Tibial nerve (tissue), 4 donors: ENCODE measurements at regions not wholly inside any gene's neighbourhood (a gene's known extent, or its start where the extent isn't known, plus 50 kb on each side); places are given as distances from the start of the nearest gene placed in this dataset.

ENCODE experiments used
- DNase-seq, 2 donors: peaks; one replicate each; pipeline ENCODE4 v3.0.0-alpha.2; 2019; ENCODE audit warnings: low spot score in 2 of 2
- H3K27ac ChIP-seq, 4 donors: fragments of 200-600 bp; sonication (generic) in 3 of 4; one replicate each; pipeline ENCODE4 v1.5.1; 2017 to 2019; ENCODE audit warnings: mild to moderate bottlenecking in 1 of 4
- H3K27me3 ChIP-seq, 2 donors: fragments of 200-600 bp; sonication (generic) in 1 of 2; one replicate each; pipeline versions ENCODE4 v1.5.1 to v1.6.0; 2017 to 2019
- H3K36me3 ChIP-seq, 3 donors: fragments of 200-600 bp; sonication (generic); one replicate each; pipeline ENCODE4 v1.5.1; 2018 to 2019
- H3K4me1 ChIP-seq, 4 donors: fragments of 200-600 bp; sonication (generic) in 3 of 4; one replicate each; pipeline ENCODE4 v1.5.1; 2017 to 2019
- H3K4me3 ChIP-seq, 4 donors: fragments of 200-600 bp; sonication (generic) in 3 of 4; one replicate each; pipeline ENCODE4 v1.5.1; 2017 to 2019; ENCODE audit warnings: mild to moderate bottlenecking in 1 of 4, moderate library complexity in 1 of 4
- H3K9me3 ChIP-seq, 4 donors: fragments of 200-600 bp; sonication (generic) in 3 of 4; one replicate each; pipeline ENCODE4 v1.5.1; 2017 to 2019
- EP300 ChIP-seq, 2 donors: sonication (generic); formaldehyde crosslinking; IDR thresholded peaks; one replicate each; pipeline ENCODE4 v1.6.1; 2017; ENCODE audit warnings: antibody characterized with exemption in 2 of 2, mild to moderate bottlenecking in 1 of 2
- POLR2A ChIP-seq, 2 donors: fragments of 450-650 bp; IDR thresholded peaks; one replicate each; pipeline ENCODE4 v1.6.1; 2017; ENCODE audit warnings: antibody characterized with exemption in 2 of 2, mild to moderate bottlenecking in 2 of 2, moderate library complexity in 2 of 2
- WGBS, 2 donors: methylation state at CpG; one replicate each; pipeline ENCODE4 v1.1.5; 2018; 5-methylcytosine and 5-hydroxymethylcytosine counted together
- TF ChIP-seq, protein P1 (sequence below), 5 experiments: fragments of 200-600 bp in 3 of 5; fragments of 450-650 bp in 2 of 5; sonication (generic) in 3 of 5; IDR thresholded peaks; one replicate each; pipeline ENCODE4 v1.5.1; 2016 to 2019; ENCODE audit warnings: antibody characterized with exemption in 5 of 5, mild to moderate bottlenecking in 3 of 5, moderate library complexity in 2 of 5

DNA sequence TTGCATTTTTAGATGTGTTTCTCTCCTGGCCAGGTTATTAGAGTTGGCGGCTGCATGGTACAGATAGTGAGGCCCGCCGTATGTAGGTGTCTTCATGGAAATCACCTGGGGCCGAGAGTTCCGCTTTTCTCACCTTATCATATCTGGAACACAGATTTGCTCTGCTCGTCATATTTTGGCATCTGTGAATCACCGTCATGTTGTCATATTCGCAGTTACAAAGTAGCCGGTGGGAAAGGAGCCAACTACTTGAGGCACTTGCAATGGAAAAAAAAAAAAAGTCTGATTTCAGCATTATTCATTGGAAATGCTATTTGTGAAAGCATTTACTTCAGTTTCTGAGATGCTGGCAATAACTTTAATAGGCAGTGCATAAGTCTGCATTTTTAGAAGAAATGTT lies 1715.2 kb upstream of the TENM3 start:
- WGBS, 2 donors, result 69 to 79% methylated on average over 9 of the region's 9 CpGs
- Histone ChIP-seq H3K4me1 (no peaks in the 10 kb centered on the region), H3K9me3 (no peaks in the 10 kb centered on the region), H3K36me3 (no peaks in the 10 kb centered on the region), H3K27me3 (no peaks in the 10 kb centered on the region), H3K27ac (no peak overlapping the region), H3K4me3 (no peak overlapping the region)
- TF ChIP-seq EP300 (IDR thresholded peaks at IDR 0.05), result no peak
- TF ChIP-seq POLR2A (IDR thresholded peaks at IDR 0.05), result no peak
- DNase-seq, result no peak

DNA sequence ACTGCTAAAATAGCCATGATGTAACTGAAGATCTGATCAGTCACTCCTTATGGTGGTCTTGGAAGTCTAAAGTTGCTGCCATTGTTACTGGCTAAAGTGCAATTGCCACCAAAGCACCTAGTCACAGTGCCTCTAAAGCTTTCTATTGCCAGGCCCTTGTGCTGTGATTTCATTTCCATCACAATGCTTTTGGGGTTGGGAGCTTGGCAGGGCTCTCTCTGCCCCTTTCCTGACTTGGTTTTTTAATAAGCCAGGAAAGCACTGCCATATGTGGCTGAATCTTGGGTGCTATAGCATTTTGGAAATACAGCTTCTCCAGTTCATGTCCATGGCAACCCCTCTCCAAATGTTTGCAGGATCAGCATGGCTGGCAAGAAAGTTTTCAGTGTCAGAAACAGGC lies 1712.4 kb upstream of the TENM3 start:
- H3K36me3 ChIP-seq, result no peaks in the 10 kb centered on the region
- TF ChIP-seq POLR2A (IDR thresholded peaks at IDR 0.05) (no peak), EP300 (IDR thresholded peaks at IDR 0.05) (no peak)
- TF ChIP-seq, protein P1, sequence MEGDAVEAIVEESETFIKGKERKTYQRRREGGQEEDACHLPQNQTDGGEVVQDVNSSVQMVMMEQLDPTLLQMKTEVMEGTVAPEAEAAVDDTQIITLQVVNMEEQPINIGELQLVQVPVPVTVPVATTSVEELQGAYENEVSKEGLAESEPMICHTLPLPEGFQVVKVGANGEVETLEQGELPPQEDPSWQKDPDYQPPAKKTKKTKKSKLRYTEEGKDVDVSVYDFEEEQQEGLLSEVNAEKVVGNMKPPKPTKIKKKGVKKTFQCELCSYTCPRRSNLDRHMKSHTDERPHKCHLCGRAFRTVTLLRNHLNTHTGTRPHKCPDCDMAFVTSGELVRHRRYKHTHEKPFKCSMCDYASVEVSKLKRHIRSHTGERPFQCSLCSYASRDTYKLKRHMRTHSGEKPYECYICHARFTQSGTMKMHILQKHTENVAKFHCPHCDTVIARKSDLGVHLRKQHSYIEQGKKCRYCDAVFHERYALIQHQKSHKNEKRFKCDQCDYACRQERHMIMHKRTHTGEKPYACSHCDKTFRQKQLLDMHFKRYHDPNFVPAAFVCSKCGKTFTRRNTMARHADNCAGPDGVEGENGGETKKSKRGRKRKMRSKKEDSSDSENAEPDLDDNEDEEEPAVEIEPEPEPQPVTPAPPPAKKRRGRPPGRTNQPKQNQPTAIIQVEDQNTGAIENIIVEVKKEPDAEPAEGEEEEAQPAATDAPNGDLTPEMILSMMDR (IDR thresholded peaks at IDR 0.05), result no peak
- no peak overlapping the region for H3K4me3 ChIP-seq
- H3K27ac ChIP-seq, result no peak overlapping the region
- H3K4me1 ChIP-seq, result no peaks in the 10 kb centered on the region
- H3K27me3 ChIP-seq, result no peaks in the 10 kb centered on the region
- no peaks in the 10 kb centered on the region for H3K9me3 ChIP-seq
- no peak for DNase-seq

DNA sequence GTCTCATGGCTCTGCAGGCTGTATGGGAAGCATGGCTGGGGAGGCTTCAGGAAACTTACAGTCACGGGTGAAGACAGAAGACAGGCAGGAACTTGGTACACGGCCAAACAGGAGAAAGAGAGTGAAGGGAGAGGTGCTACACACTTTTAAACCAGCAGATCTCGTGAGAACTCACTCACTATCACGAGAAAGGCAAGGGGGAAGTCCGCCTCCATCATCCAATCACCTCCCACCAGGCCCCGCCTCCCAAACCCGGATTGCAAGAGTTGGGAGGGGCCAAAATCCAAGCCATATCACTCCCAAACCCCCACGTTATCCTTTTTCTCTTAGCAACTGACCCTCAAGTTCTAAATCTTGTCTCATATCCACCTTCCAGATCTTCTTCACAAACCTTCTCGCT lies 1710.5 kb upstream of the TENM3 start:
- H3K27ac ChIP-seq, result no peak overlapping the region
- no peaks in the 10 kb centered on the region for H3K4me1 ChIP-seq
- no peaks in the 10 kb centered on the region for H3K9me3 ChIP-seq
- TF ChIP-seq, protein P1 (IDR thresholded peaks at IDR 0.05), result no peak
- TF ChIP-seq EP300 (IDR thresholded peaks at IDR 0.05) (no peak), POLR2A (IDR thresholded peaks at IDR 0.05) (no peak)
- 88 to 89% methylated on average over 9 of the region's 9 CpGs for WGBS, 2 donors
- no peaks in the 10 kb centered on the region for H3K36me3 ChIP-seq
- no peak for DNase-seq
- H3K4me3 ChIP-seq, result no peak overlapping the region
- H3K27me3 ChIP-seq, result no peaks in the 10 kb centered on the region

DNA sequence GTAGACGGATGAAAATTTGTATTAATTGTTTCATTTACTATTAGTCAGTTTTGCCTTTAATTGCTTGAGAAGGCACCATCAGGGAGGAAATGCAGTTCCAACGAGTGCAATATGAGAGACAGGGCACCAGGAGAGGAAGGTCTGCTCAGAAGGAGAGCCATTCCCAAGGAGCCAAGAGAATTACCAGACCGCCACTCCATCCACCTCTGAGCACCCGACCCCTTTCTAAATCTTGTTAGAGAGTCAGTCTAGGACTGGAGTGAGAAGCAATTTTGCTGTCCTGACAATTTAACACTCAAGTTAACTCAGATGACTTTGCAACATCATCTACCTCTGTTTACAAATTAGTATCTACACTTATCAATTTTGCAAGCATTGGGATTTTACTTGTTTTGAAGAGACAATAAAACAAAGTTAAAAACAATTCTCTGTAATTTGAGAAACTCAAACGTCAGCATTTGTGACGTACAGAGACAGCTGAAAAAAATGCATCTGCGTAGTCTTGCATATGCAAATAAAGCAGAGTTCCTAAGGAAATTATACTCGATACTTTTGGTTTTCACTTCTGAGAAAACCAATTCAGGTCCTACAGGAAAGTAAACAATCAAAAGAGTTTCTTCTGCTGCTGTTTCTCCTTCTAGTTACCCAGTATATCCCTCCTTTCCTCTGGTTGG lies 1704.7 kb upstream of the TENM3 start:
- TF ChIP-seq POLR2A (IDR thresholded peaks at IDR 0.05) (no peak), EP300 (IDR thresholded peaks at IDR 0.05) (no peak)
- TF ChIP-seq, protein P1 (IDR thresholded peaks at IDR 0.05), result no peak
- Histone ChIP-seq H3K4me1 (no peaks in the 10 kb centered on the region), H3K9me3 (no peaks in the 10 kb centered on the region), H3K36me3 (no peaks in the 10 kb centered on the region), H3K4me3 (no peak overlapping the region), H3K27me3 (no peaks in the 10 kb centered on the region), H3K27ac (no peak overlapping the region)
- WGBS, 2 donors, result 55 to 59% methylated on average over 8 of the region's 8 CpGs
- DNase-seq, result no peak

DNA sequence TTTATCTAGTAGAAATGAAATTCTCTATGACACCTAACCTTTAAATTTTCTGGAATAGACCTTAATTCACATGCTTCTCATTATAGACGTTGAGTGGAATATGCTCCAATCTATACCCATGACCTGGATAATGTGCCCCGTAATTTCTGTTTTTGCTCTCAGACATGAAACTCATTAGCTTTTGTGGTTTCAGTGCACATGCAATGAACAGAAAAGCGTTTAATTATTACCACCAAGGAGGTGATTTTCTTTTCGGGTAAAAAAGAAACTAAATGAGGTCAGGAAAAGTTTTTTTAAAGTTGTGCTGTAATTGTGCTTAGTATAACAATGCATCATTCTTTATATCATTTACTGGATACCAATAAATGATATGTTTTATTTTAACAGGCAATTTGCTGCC lies 1703.9 kb upstream of the TENM3 start:
- H3K36me3 ChIP-seq, result no peaks in the 10 kb centered on the region
- no peak for TF ChIP-seq EP300 (IDR thresholded peaks at IDR 0.05)
- TF ChIP-seq, protein P1 (IDR thresholded peaks at IDR 0.05), result no peak
- no peak for TF ChIP-seq POLR2A (IDR thresholded peaks at IDR 0.05)
- H3K4me3 ChIP-seq, result no peak overlapping the region
- no peaks in the 10 kb centered on the region for H3K27me3 ChIP-seq
- no peaks in the 10 kb centered on the region for H3K9me3 ChIP-seq
- no peaks in the 10 kb centered on the region for H3K4me1 ChIP-seq
- 47 to 53% methylated on average over 4 of the region's 4 CpGs for WGBS, 2 donors
- H3K27ac ChIP-seq, result no peak overlapping the region
- no peak for DNase-seq

DNA sequence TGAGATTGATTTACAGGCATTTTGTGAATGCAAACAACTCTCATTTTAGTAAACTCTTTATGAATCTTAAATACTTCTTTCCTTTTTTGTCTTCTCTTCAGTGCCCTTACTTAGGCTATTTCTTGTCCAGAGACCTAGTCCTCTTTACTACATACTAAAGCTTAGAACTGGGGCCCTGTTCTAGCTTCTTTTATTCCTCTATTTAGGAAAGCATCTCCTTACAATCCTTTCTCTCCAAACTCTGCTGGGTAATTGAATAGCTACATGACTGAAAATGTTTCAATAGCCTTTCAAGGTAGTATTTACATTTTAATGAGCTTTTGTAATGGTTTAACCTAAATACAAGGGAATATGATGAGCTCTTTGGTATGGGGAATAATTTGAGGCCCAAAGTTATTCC lies 1701.5 kb upstream of the TENM3 start:
- Histone ChIP-seq H3K4me3 (no peak overlapping the region), H3K27me3 (no peaks in the 10 kb centered on the region), H3K4me1 (no peaks in the 10 kb centered on the region), H3K27ac (no peak overlapping the region), H3K9me3 (no peaks in the 10 kb centered on the region), H3K36me3 (no peaks in the 10 kb centered on the region)
- TF ChIP-seq EP300 (IDR thresholded peaks at IDR 0.05), result no peak
- no peak for TF ChIP-seq POLR2A (IDR thresholded peaks at IDR 0.05)
- TF ChIP-seq, protein P1 (IDR thresholded peaks at IDR 0.05), result no peak
- no peak for DNase-seq
